ENCODE measurements at regions not wholly inside any gene's neighbourhood (a gene's known extent, or its start where the extent isn't known, plus 50 kb on each side); places are given as distances from the start of the nearest gene placed in this dataset.
"Not testable (repeated sequence)": the region's sequence is repeated elsewhere in the genome, so short reads cannot be mapped to it uniquely, and the experiment has no call there.

DNA sequence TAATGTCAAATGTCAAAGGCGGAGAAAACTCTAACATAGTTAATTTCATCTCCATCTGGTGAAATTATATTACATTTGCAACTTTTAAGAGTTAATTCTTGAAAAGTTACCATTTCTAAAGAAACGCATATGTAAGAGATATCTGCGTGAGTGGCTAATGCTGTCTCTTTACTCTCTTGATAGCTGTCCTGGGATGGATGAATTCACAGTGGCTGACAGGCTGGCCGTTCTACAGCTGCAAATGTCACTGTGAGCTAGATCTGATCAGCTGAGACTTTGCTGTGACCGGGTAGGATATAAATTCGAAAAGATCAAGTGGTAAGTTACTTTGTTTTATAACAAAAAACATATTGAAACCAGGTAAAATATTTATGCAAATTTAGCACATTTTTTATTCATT lies 557.1 kb upstream of the DDX18 start:
- no peak for DNase-seq

- no peak for DNase-seq
These were observed 544.9 kb upstream of the DDX18 start for GRCh38 chr2:117269574-117269973.

DNA sequence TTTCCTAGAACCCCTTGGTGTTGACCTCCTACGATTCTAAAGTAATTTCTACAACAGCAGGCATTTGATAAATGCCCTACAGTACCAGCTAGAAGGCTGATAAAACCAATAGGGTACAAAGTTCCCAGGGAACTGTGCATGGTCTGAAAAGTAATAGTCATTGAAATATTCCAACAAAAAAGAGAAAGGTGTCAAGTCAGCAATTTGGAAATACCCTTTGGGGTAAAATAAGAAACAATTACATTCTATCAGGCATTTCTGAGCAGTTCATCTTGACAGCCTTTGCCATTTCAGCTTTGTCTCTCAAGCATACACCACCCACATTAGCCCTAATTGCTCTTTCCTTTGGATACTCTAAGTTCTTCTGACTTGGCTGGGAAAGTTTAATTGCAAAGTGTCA lies 542.9 kb upstream of the DDX18 start:
- no peak for DNase-seq

DNA sequence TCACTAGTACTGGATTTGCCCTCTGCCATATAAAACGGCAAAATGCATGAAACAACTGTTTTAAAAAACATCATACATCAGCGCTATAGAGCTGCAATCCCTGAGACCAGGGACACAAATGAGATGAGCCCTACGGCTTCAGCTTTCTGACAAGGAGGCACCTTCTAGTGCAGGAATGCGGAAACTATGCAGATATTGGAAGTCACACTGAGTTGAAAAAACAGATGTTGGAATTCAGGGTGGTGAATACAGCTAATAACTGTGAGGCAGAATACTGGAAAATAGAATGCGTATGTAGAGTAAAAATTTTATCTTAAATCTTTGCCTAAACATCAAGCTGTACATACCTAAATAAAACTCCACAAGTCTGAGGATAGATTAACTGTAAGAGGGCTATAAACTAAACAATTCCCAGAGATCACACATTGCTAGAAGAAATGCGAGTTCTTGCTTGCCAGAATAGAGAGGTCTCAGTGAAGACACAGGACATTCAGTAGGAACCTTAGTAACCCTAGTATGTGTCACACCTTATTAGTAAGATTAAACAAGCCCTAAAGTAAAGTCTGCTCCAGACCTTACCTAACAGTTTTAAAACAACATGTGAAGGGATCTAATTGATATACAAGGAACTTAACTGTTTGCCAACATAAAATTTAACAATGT lies 541.4 kb upstream of the DDX18 start:
- no peak for DNase-seq

GRCh38 chr2:117293012-117293411 lies 521.5 kb upstream of the DDX18 start:
- no peak for DNase-seq

GRCh38 chr2:117299451-117299850 lies 515.0 kb upstream of the DDX18 start:
- no peak for DNase-seq

- no peak for DNase-seq
These were observed 505.4 kb upstream of the DDX18 start for GRCh38 chr2:117308861-117309770.

GRCh38 chr2:117321816-117322215 lies 492.7 kb upstream of the DDX18 start:
- no peak for DNase-seq

DNA sequence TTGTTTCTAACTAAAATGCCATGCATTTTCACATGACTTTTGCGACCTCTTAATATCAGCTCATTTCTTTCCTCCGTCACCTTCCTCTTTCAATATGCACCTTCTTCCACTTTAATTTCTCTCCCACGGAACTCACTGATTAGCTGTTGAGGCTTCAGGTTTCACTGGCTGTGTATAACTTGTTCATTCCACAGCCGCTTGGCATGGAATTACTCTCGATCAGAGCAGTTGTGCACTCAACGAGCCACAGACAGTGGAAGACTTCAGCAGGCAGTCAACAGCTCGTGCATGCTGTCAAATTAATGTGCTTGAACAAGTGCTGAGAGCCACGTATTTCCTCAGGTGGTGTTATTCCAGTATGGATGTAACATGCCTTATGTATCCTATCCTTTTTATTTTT lies 491.2 kb upstream of the DDX18 start:
- no peak for DNase-seq

GRCh38 chr2:117330641-117331040 lies 483.9 kb upstream of the DDX18 start:
- no peak for DNase-seq

DNA sequence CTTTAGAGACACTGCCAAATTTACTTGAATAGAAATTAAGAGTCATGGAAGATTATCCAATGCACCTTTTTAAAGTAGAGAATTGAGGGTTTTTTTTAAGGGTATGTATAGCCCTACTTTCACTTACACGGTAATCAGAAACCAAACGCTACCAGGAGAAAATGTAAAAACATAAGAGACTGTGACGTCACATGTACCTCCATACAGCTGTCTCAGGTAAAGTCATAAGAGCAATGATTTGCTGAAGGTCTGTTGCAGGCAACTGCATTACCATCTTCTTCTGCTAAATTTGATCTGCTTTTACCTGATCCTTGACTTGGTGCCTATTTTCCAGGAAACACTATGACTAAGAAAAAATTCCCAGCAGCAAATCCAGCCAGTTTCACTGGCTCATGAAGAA lies 478.5 kb upstream of the DDX18 start:
- no peak for DNase-seq

GRCh38 chr2:117336496-117336895 lies 478.0 kb upstream of the DDX18 start:
- DNase-seq: no peak

GRCh38 chr2:117337981-117338380 lies 476.5 kb upstream of the DDX18 start:
- not testable (repeated sequence) for DNase-seq

- DNase-seq: no peak
These were observed 474.5 kb upstream of the DDX18 start for GRCh38 chr2:117339980-117340379.

- no peak for DNase-seq
These were observed 472.8 kb upstream of the DDX18 start for GRCh38 chr2:117341690-117342089.

DNA sequence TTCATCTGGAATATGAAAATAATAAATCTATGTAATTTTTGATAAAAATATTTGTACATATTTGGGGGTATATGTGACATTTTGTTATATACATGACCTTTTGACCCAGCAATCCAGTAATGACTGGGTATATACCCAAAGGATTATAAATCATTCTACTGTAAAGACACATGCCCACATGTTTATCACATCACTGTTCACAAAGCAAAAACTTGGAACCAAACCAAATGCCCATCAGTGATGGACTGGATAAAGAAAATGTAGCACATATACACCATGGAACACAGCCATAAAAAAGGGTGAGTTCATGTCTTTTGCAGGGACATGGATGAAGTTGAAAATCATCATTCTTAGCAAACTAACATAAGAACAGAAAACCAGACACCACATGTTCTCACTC lies 472.1 kb upstream of the DDX18 start:
- no peak for DNase-seq

DNA sequence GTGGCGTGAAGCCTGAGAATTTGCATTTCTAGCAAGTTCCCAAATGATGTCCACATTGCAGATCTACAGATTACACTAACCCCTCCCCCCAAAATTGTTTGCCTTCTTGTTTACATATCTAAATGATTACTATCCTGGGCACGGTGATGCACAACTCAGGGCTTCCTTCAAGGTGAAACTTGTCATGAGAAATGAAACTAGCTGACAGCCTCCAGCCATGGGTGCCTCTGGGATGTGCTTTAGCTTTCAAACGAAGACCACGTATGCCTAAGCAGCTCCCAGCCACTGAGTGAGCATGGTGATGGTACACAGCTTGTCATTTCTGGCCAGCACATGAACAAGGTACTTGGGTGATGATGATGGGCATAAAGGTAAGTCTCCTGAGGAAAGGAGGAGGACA lies 464.8 kb upstream of the DDX18 start:
- no peak for DNase-seq

DNA sequence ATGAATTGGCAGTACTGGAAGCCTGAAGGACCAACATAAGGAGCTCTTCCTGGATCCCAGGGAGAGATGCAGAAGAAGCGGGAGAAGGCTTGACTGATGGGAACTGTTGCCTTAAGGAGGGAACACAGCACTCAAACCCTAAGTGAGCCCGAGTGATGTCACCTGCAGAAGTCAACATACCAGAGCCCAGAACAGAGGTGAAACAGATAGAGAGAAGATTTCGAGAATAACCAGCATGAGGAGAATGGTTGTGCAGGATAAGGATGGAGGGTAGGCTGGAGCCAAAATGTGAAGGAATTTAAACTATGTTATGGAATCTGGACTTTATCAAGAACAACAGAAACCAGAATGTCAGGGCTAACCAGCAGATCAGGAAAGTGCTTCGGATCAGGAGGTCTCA lies 463.1 kb upstream of the DDX18 start:
- no peak for DNase-seq

DNA sequence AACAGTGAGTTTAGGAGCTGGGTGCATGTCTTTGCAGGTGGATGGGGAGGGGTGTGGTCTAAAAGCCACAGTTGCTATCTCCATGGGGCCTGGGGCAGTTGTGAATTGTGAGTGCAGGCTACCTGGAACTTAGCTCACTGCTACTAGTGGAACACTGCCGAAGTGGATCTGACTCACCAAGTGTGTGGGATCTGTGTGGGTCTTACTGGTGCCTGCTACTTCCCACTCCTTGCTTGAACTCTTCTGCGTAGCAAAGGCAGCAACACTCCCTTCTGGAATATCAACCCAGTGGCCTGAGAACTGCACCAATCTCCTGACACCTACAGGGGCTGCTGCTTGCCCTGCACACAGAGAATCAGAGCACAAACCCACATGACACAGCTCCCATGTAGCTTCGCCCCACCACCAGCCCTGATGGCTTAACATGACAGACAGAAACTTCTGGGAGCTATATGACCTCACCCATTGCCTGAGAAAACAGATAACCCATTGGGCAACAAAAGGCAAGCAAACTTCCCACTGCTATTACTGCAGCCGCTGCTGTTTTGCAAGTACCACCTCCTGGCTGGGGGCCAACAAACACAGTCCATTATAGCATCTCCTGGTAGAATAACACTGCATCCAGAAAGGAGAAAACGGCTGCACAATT lies 455.1 kb upstream of the DDX18 start:
- no peak for DNase-seq

- no peak for DNase-seq
These were observed 453.9 kb upstream of the DDX18 start for GRCh38 chr2:117360586-117360985.

DNA sequence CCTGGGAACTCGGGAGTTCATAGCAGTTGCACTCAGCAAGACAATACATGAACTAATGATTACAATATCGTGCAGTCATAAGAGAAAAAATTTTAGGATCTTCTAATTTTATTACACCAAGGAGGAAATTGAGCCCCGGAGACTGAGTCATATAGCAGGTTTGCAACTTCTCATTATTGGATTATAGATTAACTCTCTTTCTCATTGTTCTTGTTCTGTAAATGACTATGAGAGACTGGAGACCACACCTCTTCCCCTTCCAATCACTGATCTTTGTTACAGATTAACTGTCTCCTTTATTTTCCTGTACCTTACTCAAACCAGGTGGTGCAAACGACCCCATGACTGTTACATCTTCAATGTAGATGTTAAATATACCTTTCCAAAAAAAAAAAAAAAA lies 435.8 kb upstream of the DDX18 start:
- no peak for DNase-seq

DNA sequence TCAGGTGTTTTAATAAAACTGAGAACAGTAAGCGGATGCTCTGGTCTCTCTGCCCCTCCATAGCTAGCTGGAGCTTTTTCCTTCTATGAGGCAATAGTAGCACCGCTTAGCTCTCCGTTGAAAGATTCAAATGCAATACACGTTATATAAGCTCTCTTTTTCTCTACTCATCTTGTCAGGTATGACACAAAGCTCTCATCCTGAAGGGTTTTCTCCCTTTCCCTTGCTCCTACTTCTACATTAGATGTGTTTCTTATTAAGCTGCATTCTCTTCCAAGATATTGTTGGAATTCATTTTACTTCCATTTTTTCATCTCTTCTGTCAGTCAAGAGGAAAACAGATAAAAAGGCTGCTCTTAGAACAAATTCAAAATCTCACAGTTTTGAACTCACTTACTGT lies 434.6 kb upstream of the DDX18 start:
- no peak for DNase-seq

- DNase-seq: not testable (repeated sequence)
These were observed 430.5 kb upstream of the DDX18 start for GRCh38 chr2:117383997-117384396.

- no peak for DNase-seq
These were observed 418.3 kb upstream of the DDX18 start for GRCh38 chr2:117396161-117396560.
